IMR-90 (cell line): ENCODE measurements at regions not wholly inside any gene's neighbourhood (a gene's known extent, or its start where the extent isn't known, plus 50 kb on each side); places are given as distances from the start of the nearest gene placed in this dataset.

Source experiments
- ATAC-seq: fragments of 200-7000 bp; cut with Tn5 transposase; 2 replicates; pipeline ENCODE4 v1.9.1; 2020; ENCODE audit warnings: low read depth, mild to moderate bottlenecking, moderate library complexity
- BruUV-seq: library from RNA; stranded (reverse); fragments of 400-500 nt; replicated peaks from 2 replicates; lab custom pipeline; 2021; lab: Mats Ljungman, UMichigan
- CTCF ChIA-PET: fragments of 300-600 bp; formaldehyde crosslinking; extraction: SDS; loops from one replicate; lab custom pipeline; 2021; ENCODE audit warnings: antibody characterized with exemption; lab: Yijun Ruan, JAX
- POLR2A ChIA-PET: fragments of 300-600 bp; sonication (Branson Sonifier 250); formaldehyde crosslinking; loops from one replicate; lab custom pipeline; 2022; ENCODE audit warnings: antibody characterized with exemption; ENCODE audit not compliant: unreplicated experiment; lab: Charles Lee
- DNase-seq: peaks from one replicate; pipeline ENCODE4 v3.0.0; 2013
- H2AFZ ChIP-seq: replicated peaks from 2 replicates; pipeline ENCODE3; 2013; ENCODE audit warnings: low read length, mild to moderate bottlenecking; ENCODE audit not compliant: poor library complexity
- H2AK5ac ChIP-seq: 2 replicates; pipeline ENCODE4 v1.6.1; 2013; ENCODE audit warnings: low read depth, low read length, inconsistent platforms
- H2AK9ac ChIP-seq: replicated peaks from 2 replicates; pipeline ENCODE3; 2013; ENCODE audit warnings: mild to moderate bottlenecking, low read depth, low read length, moderate library complexity; ENCODE audit not compliant: poor library complexity
- H2BK120ac ChIP-seq: 2 replicates; pipeline ENCODE4 v1.6.1; 2013; ENCODE audit warnings: low read depth, low read length, inconsistent platforms
- H2BK15ac ChIP-seq: 3 replicates; pipeline ENCODE4 v1.6.1; 2013; ENCODE audit warnings: low read depth, low read length, inconsistent platforms
- H2BK20ac ChIP-seq: 2 replicates; pipeline ENCODE4 v1.6.1; 2013; ENCODE audit warnings: low read depth, mild to moderate bottlenecking, inconsistent platforms, low read length, moderate library complexity
- H2BK5ac ChIP-seq: 2 replicates; pipeline ENCODE4 v1.6.1; 2013; ENCODE audit warnings: mild to moderate bottlenecking, low read depth, low read length, inconsistent platforms; ENCODE audit not compliant: poor library complexity, severe bottlenecking
- H3K14ac ChIP-seq: replicated peaks from 2 replicates; pipeline ENCODE4 v1.6.1; 2013; ENCODE audit warnings: low read depth, low read length, inconsistent platforms
- H3K18ac ChIP-seq: 2 replicates; pipeline ENCODE4 v1.6.1; 2013; ENCODE audit warnings: low read depth, low read length, control low read depth
- H3K23ac ChIP-seq: 2 replicates; pipeline ENCODE4 v1.6.1; 2013; ENCODE audit warnings: low read depth, low read length, inconsistent platforms
- H3K27ac ChIP-seq: 2 replicates; pipeline ENCODE4 v1.5.1; 2013; ENCODE audit warnings: mild to moderate bottlenecking, control low read depth, low read length; ENCODE audit not compliant: insufficient read depth
- H3K27me3 ChIP-seq: 2 replicates; pipeline ENCODE4 v1.6.1; 2013; ENCODE audit warnings: low read length; ENCODE audit not compliant: control insufficient read depth, insufficient read depth
- H3K36me3 ChIP-seq: 2 replicates; pipeline ENCODE4 v1.6.1; 2013; ENCODE audit warnings: low read length, mixed read lengths; ENCODE audit not compliant: control insufficient read depth, insufficient read depth
- H3K4ac ChIP-seq: 2 replicates; pipeline ENCODE4 v1.6.1; 2013; ENCODE audit warnings: low read depth, low read length, inconsistent platforms
- H3K4me1 ChIP-seq: 2 replicates; pipeline ENCODE4 v1.6.1; 2013; ENCODE audit warnings: low read length, mixed read lengths; ENCODE audit not compliant: control insufficient read depth, insufficient read depth
- H3K4me2 ChIP-seq: 2 replicates; pipeline ENCODE4 v1.6.1; 2013; ENCODE audit warnings: low read depth, mild to moderate bottlenecking, control low read depth, low read length, moderate library complexity
- H3K4me3 ChIP-seq: 2 replicates; pipeline ENCODE4 v1.5.1; 2013; ENCODE audit warnings: low read depth, mild to moderate bottlenecking, control low read depth, low read length, moderate library complexity; ENCODE audit not compliant: insufficient read depth
- H3K56ac ChIP-seq: 2 replicates; pipeline ENCODE4 v1.6.1; 2013; ENCODE audit warnings: low read length, inconsistent platforms; ENCODE audit not compliant: insufficient read depth; ENCODE audit errors: extremely low read depth
- H3K79me1 ChIP-seq, 2 experiments: 2 replicates each; pipeline ENCODE4 v1.6.1; 2013; ENCODE audit warnings: low read length in 2 of 2, inconsistent platforms in 1 of 2, low read depth in 1 of 2
- H3K9ac ChIP-seq: 2 replicates; pipeline ENCODE4 v1.6.1; 2013; ENCODE audit warnings: low read depth, low read length, control low read depth
- H3K9me1 ChIP-seq: 2 replicates; pipeline ENCODE4 v1.6.1; 2013; ENCODE audit warnings: low read length, inconsistent platforms; ENCODE audit not compliant: insufficient read depth
- H3K9me3 ChIP-seq: 2 replicates; pipeline ENCODE4 v1.6.1; 2013; ENCODE audit warnings: low read length; ENCODE audit not compliant: control insufficient read depth, insufficient read depth
- H4K20me1 ChIP-seq: 2 replicates; pipeline ENCODE4 v1.6.1; 2013; ENCODE audit warnings: low read length, inconsistent platforms; ENCODE audit not compliant: insufficient read depth
- H4K5ac ChIP-seq: 2 replicates; pipeline ENCODE4 v1.6.1; 2013; ENCODE audit warnings: mild to moderate bottlenecking, low read depth, low read length, control low read depth
- H4K8ac ChIP-seq, 2 experiments: 2 replicates each; pipeline ENCODE4 v1.6.1; 2013; ENCODE audit warnings: low read depth in 2 of 2, low read length in 2 of 2, control low read depth in 1 of 2, inconsistent platforms in 1 of 2
- H4K91ac ChIP-seq: 2 replicates; pipeline ENCODE4 v1.6.1; 2013; ENCODE audit warnings: low read depth, low read length, inconsistent platforms; ENCODE audit not compliant: insufficient read depth
- BHLHE40 ChIP-seq: fragments of 150-350 bp; IDR thresholded peaks from 2 replicates; pipeline ENCODE4 v1.6.1; 2016; ENCODE audit warnings: mild to moderate bottlenecking, low read depth, low read length
- CEBPB ChIP-seq: IDR thresholded peaks from 2 replicates; pipeline ENCODE4 v1.6.1; 2012; ENCODE audit warnings: low read depth, low read length, improper control_type of control experiment
- CHD1 ChIP-seq: IDR thresholded peaks from 2 replicates; pipeline ENCODE4 v1.6.1; 2012; ENCODE audit warnings: low read depth, low read length, improper control_type of control experiment
- CTCF ChIP-seq: conservative IDR thresholded peaks from 2 replicates; pipeline ENCODE4 v1.5.1; 2012; ENCODE audit warnings: mild to moderate bottlenecking, low read depth, low read length, improper control_type of control experiment
- ELK1 ChIP-seq: fragments of 150-350 bp; IDR thresholded peaks from 2 replicates; pipeline ENCODE4 v1.6.1; 2016; ENCODE audit warnings: low read depth, mild to moderate bottlenecking, low read length, moderate library complexity, borderline replicate concordance
- FOS ChIP-seq: fragments of 150-350 bp; IDR thresholded peaks from 2 replicates; pipeline ENCODE4 v1.6.1; 2016; ENCODE audit warnings: low read depth, low read length
- MAFK ChIP-seq: IDR thresholded peaks from 2 replicates; pipeline ENCODE4 v1.6.1; 2012; ENCODE audit warnings: low read depth, low read length, improper control_type of control experiment
- MAZ ChIP-seq: IDR thresholded peaks from 2 replicates; pipeline ENCODE4 v1.6.1; 2012; ENCODE audit warnings: low read depth, mild to moderate bottlenecking, low read length, improper control_type of control experiment, moderate library complexity, borderline replicate concordance
- MXI1 ChIP-seq: IDR thresholded peaks from 2 replicates; pipeline ENCODE4 v1.6.1; 2012; ENCODE audit warnings: low read depth, mild to moderate bottlenecking, low read length, moderate library complexity, borderline replicate concordance
- NFE2L2 ChIP-seq: fragments of 150-350 bp; IDR thresholded peaks from 2 replicates; pipeline ENCODE4 v1.6.1; 2016; ENCODE audit warnings: low read depth, mild to moderate bottlenecking, low read length
- POLR2A ChIP-seq: IDR thresholded peaks from 2 replicates; pipeline ENCODE4 v1.6.1; 2012; ENCODE audit warnings: mild to moderate bottlenecking, low read depth, low read length
- RAD21 ChIP-seq: IDR thresholded peaks from 2 replicates; pipeline ENCODE4 v1.6.1; 2012; ENCODE audit warnings: low read length, improper control_type of control experiment
- RCOR1 ChIP-seq: IDR thresholded peaks from 2 replicates; pipeline ENCODE4 v1.6.1; 2012; ENCODE audit warnings: mild to moderate bottlenecking, low read length, improper control_type of control experiment; ENCODE audit not compliant: insufficient replicate concordance
- RFX5 ChIP-seq: IDR thresholded peaks from 2 replicates; pipeline ENCODE4 v1.8.0; 2012; ENCODE audit warnings: low read depth, mild to moderate bottlenecking, low read length, moderate library complexity
- SMC3 ChIP-seq: fragments of 150-350 bp; IDR thresholded peaks from 2 replicates; pipeline ENCODE4 v1.6.1; 2016; ENCODE audit warnings: low read depth, mild to moderate bottlenecking, antibody characterized with exemption, low read length, moderate library complexity
- USF2 ChIP-seq: fragments of 150-350 bp; IDR thresholded peaks from 2 replicates; pipeline ENCODE4 v1.6.1; 2017; ENCODE audit warnings: mild to moderate bottlenecking, antibody characterized with exemption, low read length, low read depth
- WGBS, 2 experiments: methylation state at CpG; one replicate each; pipeline versions ENCODE4 v1.1.5 to v1.1.7; 2013; ENCODE audit warnings: missing lambda C conversion rate in 2 of 2; ENCODE audit not compliant: insufficient read length in 1 of 2; ENCODE audit errors: extremely low coverage in 2 of 2; 5-methylcytosine and 5-hydroxymethylcytosine counted together
- dilution Hi-C: fragments of 300-500 bp; cut with HindIII; formaldehyde crosslinking; loops from one replicate; pipeline ENCODE4 v1.14.3; 2018; ENCODE audit warnings: low sequenced_read_pairs; ENCODE audit not compliant: unreplicated experiment
- in situ Hi-C: fragments of 300-500 bp; cut with MboI; formaldehyde crosslinking; loops from 3 replicates; pipeline ENCODE4 v1.14.3; 2019; ENCODE audit warnings: low sequenced_read_pairs, inconsistent platforms, mixed read lengths
- intact Hi-C: fragments of 100-400 bp; cut with micrococcal nuclease; formaldehyde crosslinking; loops from 2 replicates; pipeline ENCODE4 v1.10.0; 2022

GRCh38 chr18:68611311-68611710 is 103.6 kb downstream of the TMX3 start:
- in situ Hi-C loops: no loop called here
- no peaks in the 10 kb centered on the region for H3K36me3 ChIP-seq
- no peak overlapping the region for H2BK15ac ChIP-seq
- H3K9me1 ChIP-seq: no peaks in the 10 kb centered on the region
- BruUV-seq: no TSS peak
- H3K4me3 ChIP-seq: no peak overlapping the region
- H3K14ac ChIP-seq: no peak overlapping the region
- intact Hi-C loops: no loop called here
- H2BK120ac ChIP-seq: no peak overlapping the region
- H3K4me1 ChIP-seq: no peaks in the 10 kb centered on the region
- TF ChIP-seq POLR2A (no peak), RFX5 (no peak), NFE2L2 (no peak), USF2 (no peak), CEBPB (no peak), MXI1 (no peak), MAFK (no peak), ELK1 (no peak), CTCF (no peak), SMC3 (no peak), FOS (no peak), CHD1 (no peak), BHLHE40 (no peak), RAD21 (no peak), MAZ (no peak), RCOR1 (no peak)
- H3K9me3 ChIP-seq: no peaks in the 10 kb centered on the region
- H4K5ac ChIP-seq: no peak overlapping the region
- H2AK9ac ChIP-seq: no peak overlapping the region
- POLR2A ChIA-PET: no interaction called here
- no peaks in the 10 kb centered on the region for H3K79me1 ChIP-seq
- DNase-seq: no peak
- no peaks in the 10 kb centered on the region for H4K20me1 ChIP-seq
- no peak overlapping the region for H2AK5ac ChIP-seq
- H3K18ac ChIP-seq: no peak overlapping the region
- H3K4me2 ChIP-seq: no peak overlapping the region
- no peak overlapping the region for H3K9ac ChIP-seq
- H3K23ac ChIP-seq: no peak overlapping the region
- H2BK5ac ChIP-seq: no peak overlapping the region
- H3K27me3 ChIP-seq: no peaks in the 10 kb centered on the region
- H3K4ac ChIP-seq: no peak overlapping the region
- no peak overlapping the region for H2AFZ ChIP-seq
- no peak overlapping the region for H4K8ac ChIP-seq
- no peak overlapping the region for H2BK20ac ChIP-seq
- ATAC-seq: no peak
- no peak overlapping the region for H3K56ac ChIP-seq
- no peak overlapping the region for H3K27ac ChIP-seq
- CTCF ChIA-PET: no interaction called here
- no peak overlapping the region for H4K91ac ChIP-seq
- 60% methylated on average over 1 of the region's 4 CpGs; no CpG with 5 or more reads in 1 of the 2 experiments for WGBS, 2 experiments
- dilution Hi-C loops: no loop called here
